Mesenchymal stem cell (in vitro differentiated cells and primary cell): ENCODE measurements at regions not wholly inside any gene's neighbourhood (a gene's known extent, or its start where the extent isn't known, plus 50 kb on each side); places are given as distances from the start of the nearest gene placed in this dataset.

Source experiments
- DNase-seq: peaks from one replicate; pipeline ENCODE4 v3.0.0-alpha.2; 2013
- H2AFZ ChIP-seq: one replicate; pipeline ENCODE4 v1.6.1; 2013; ENCODE audit warnings: low read depth, mild to moderate bottlenecking, control low read depth, inconsistent platforms, low read length, moderate library complexity
- H2AK5ac ChIP-seq: 2 replicates; pipeline ENCODE4 v1.6.1; 2013; ENCODE audit warnings: low read length, moderate library complexity, mild to moderate bottlenecking, inconsistent platforms; ENCODE audit not compliant: severe bottlenecking
- H2BK120ac ChIP-seq: one replicate; pipeline ENCODE4 v1.6.1; 2013; ENCODE audit warnings: low read depth, mild to moderate bottlenecking, inconsistent platforms, low read length, moderate library complexity
- H2BK12ac ChIP-seq, 2 experiments: one replicate each; pipeline ENCODE4 v1.6.1; 2013; ENCODE audit warnings: inconsistent platforms in 2 of 2, low read length in 2 of 2, mild to moderate bottlenecking in 2 of 2, moderate library complexity in 2 of 2, control low read depth in 1 of 2
- H2BK15ac ChIP-seq: one replicate; pipeline ENCODE4 v1.6.1; 2013; ENCODE audit warnings: mild to moderate bottlenecking, low read depth, inconsistent platforms; ENCODE audit not compliant: poor library complexity, severe bottlenecking
- H2BK5ac ChIP-seq: 2 replicates; pipeline ENCODE4 v1.6.1; 2013; ENCODE audit warnings: low read depth, mild to moderate bottlenecking, low read length, control low read depth, inconsistent platforms; ENCODE audit not compliant: poor library complexity, severe bottlenecking
- H3K14ac ChIP-seq, 2 experiments: one replicate each; pipeline ENCODE4 v1.6.1; 2013; ENCODE audit warnings: inconsistent platforms in 2 of 2, low read length in 2 of 2, control low read depth in 1 of 2, mild to moderate bottlenecking in 1 of 2, moderate library complexity in 1 of 2
- H3K18ac ChIP-seq, 2 experiments: one replicate each; pipeline ENCODE4 v1.6.1; 2013; ENCODE audit warnings: inconsistent platforms in 2 of 2, low read length in 2 of 2, control low read depth in 1 of 2, low read depth in 1 of 2, mild to moderate bottlenecking in 1 of 2
- H3K23ac ChIP-seq, 2 experiments: one replicate each; pipeline ENCODE4 v1.6.1; 2013; ENCODE audit warnings: inconsistent platforms in 2 of 2, low read length in 2 of 2, mild to moderate bottlenecking in 2 of 2, moderate library complexity in 2 of 2, control low read depth in 1 of 2
- H3K27ac ChIP-seq: 2 replicates; pipeline ENCODE4 v1.5.1; 2013; ENCODE audit warnings: mild to moderate bottlenecking, moderate library complexity, low read length, control low read depth, inconsistent platforms; ENCODE audit not compliant: poor library complexity, severe bottlenecking
- H3K27me3 ChIP-seq, 2 experiments: 2 replicates each; pipeline versions ENCODE4 v1.6.1 to v1.7.0; 2013; ENCODE audit warnings: low read length in 2 of 2, mild to moderate bottlenecking in 2 of 2, moderate library complexity in 2 of 2, control low read depth in 1 of 2, inconsistent platforms in 1 of 2; ENCODE audit not compliant: control insufficient read depth in 1 of 2, insufficient read depth in 1 of 2
- H3K36me3 ChIP-seq, 2 experiments: 2 replicates each; pipeline versions ENCODE4 v1.6.1 to v1.7.0; 2013; ENCODE audit warnings: low read length in 2 of 2, control low read depth in 1 of 2, inconsistent platforms in 1 of 2, low read depth in 1 of 2, mild to moderate bottlenecking in 1 of 2; ENCODE audit not compliant: insufficient read depth in 2 of 2, control insufficient read depth in 1 of 2
- H3K4ac ChIP-seq, 2 experiments: one replicate each; pipeline ENCODE4 v1.6.1; 2013; ENCODE audit warnings: inconsistent platforms in 2 of 2, low read length in 2 of 2, mild to moderate bottlenecking in 2 of 2, moderate library complexity in 2 of 2, control low read depth in 1 of 2, low read depth in 1 of 2
- H3K4me1 ChIP-seq: 2 replicates; pipeline ENCODE4 v1.6.1; 2013; ENCODE audit warnings: low read depth, low read length, control low read depth; ENCODE audit not compliant: control insufficient read depth, insufficient read depth
- H3K4me2 ChIP-seq: 2 replicates; pipeline ENCODE4 v1.6.1; 2013; ENCODE audit warnings: low read length, mild to moderate bottlenecking, inconsistent platforms; ENCODE audit not compliant: poor library complexity, severe bottlenecking
- H3K4me3 ChIP-seq, 2 experiments: 2 replicates each; pipeline versions ENCODE4 v1.5.1 to v1.7.0; 2013; ENCODE audit warnings: low read length in 2 of 2, mild to moderate bottlenecking in 2 of 2, control low read depth in 1 of 2, low read depth in 1 of 2; ENCODE audit not compliant: insufficient read depth in 1 of 2
- H3K79me1 ChIP-seq: replicated peaks from 2 replicates; pipeline ENCODE4 v1.6.1; 2013; ENCODE audit warnings: mild to moderate bottlenecking, control low read depth, low read length, inconsistent platforms; ENCODE audit not compliant: poor library complexity, severe bottlenecking
- H3K9ac ChIP-seq: 2 replicates; pipeline ENCODE4 v1.7.0; 2013; ENCODE audit warnings: mild to moderate bottlenecking, low read length, moderate library complexity
- H3K9me3 ChIP-seq: 2 replicates; pipeline ENCODE4 v1.7.0; 2013; ENCODE audit warnings: mild to moderate bottlenecking, low read length; ENCODE audit not compliant: control insufficient read depth
- H4K8ac ChIP-seq: one replicate; pipeline ENCODE4 v1.6.1; 2013; ENCODE audit warnings: inconsistent platforms, mild to moderate bottlenecking, low read length, moderate library complexity
- H4K91ac ChIP-seq: one replicate; pipeline ENCODE4 v1.6.1; 2013; ENCODE audit warnings: mild to moderate bottlenecking, low read length, inconsistent platforms
- WGBS: methylation state at CpG from one replicate; pipeline ENCODE4 v1.1.7; 2013; ENCODE audit warnings: mixed read lengths; 5-methylcytosine and 5-hydroxymethylcytosine counted together

GRCh38 chr18:51988277-51988676 lies 351.7 kb upstream of the DCC start:
- Histone ChIP-seq H2BK120ac (no peak overlapping the region), H2AFZ (no peak overlapping the region), H3K79me1 (no peaks in the 10 kb centered on the region), H3K14ac (no peak overlapping the region), H2BK15ac (no peak overlapping the region), H2AK5ac (no peak overlapping the region), H3K23ac (no peak overlapping the region), H4K8ac (no peak overlapping the region), H3K27me3 (no peaks in the 10 kb centered on the region), H2BK5ac (no peak overlapping the region), H3K36me3 (no peaks in the 10 kb centered on the region), H3K27ac (no peak overlapping the region), H3K4ac (no peak overlapping the region), H3K4me2 (no peak overlapping the region), H3K18ac (no peak overlapping the region), H3K9ac (no peak overlapping the region), H2BK12ac (no peak overlapping the region), H3K4me3 (no peak overlapping the region), H4K91ac (no peak overlapping the region), H3K9me3 (peaks cover 8% of the 10 kb centered on the region), H3K4me1 (no peaks in the 10 kb centered on the region)
- DNase-seq = no peak
- 39% methylated on average over 2 of the region's 2 CpGs for WGBS

- Histone ChIP-seq H3K27ac (no peak overlapping the region), H3K18ac (no peak overlapping the region), H4K91ac (no peak overlapping the region), H3K9ac (no peak overlapping the region), H3K4ac (no peak overlapping the region), H2AFZ (no peak overlapping the region), H3K79me1 (no peaks in the 10 kb centered on the region), H3K14ac (no peak overlapping the region), H3K23ac (no peak overlapping the region), H2BK120ac (no peak overlapping the region), H4K8ac (no peak overlapping the region), H2BK15ac (no peak overlapping the region), H3K9me3 (no peaks in the 10 kb centered on the region), H2BK12ac (no peak overlapping the region), H3K4me2 (no peak overlapping the region), H3K4me1 (no peaks in the 10 kb centered on the region), H3K36me3 (no peaks in the 10 kb centered on the region), H2AK5ac (no peak overlapping the region), H3K27me3 (no peaks in the 10 kb centered on the region), H3K4me3 (no peak overlapping the region), H2BK5ac (no peak overlapping the region)
- 72% methylated on average over 2 of the region's 2 CpGs for WGBS
- DNase-seq = no peak
Measured at GRCh38 chr18:51997129-51997528, 342.9 kb upstream of the DCC start.

- H3K4me3 ChIP-seq = no peak overlapping the region
- H3K9me3 ChIP-seq = no peaks in the 10 kb centered on the region
- H4K8ac ChIP-seq = no peak overlapping the region
- H2BK15ac ChIP-seq = no peak overlapping the region
- no peak for DNase-seq
- no peaks in the 10 kb centered on the region for H3K79me1 ChIP-seq
- no peak overlapping the region for H3K4me2 ChIP-seq
- H2AK5ac ChIP-seq = no peak overlapping the region
- no peak overlapping the region for H3K4ac ChIP-seq
- H3K27ac ChIP-seq = no peak overlapping the region
- no peak overlapping the region for H2BK120ac ChIP-seq
- no peak overlapping the region for H3K9ac ChIP-seq
- H3K18ac ChIP-seq = no peak overlapping the region
- WGBS = no CpG with 5 or more reads among the region's 3 CpGs
- no peak overlapping the region for H2AFZ ChIP-seq
- H3K23ac ChIP-seq = no peak overlapping the region
- no peak overlapping the region for H2BK12ac ChIP-seq
- H3K36me3 ChIP-seq = no peaks in the 10 kb centered on the region
- no peak overlapping the region for H4K91ac ChIP-seq
- H2BK5ac ChIP-seq = no peak overlapping the region
- no peaks in the 10 kb centered on the region for H3K27me3 ChIP-seq
- no peak overlapping the region for H3K14ac ChIP-seq
- no peaks in the 10 kb centered on the region for H3K4me1 ChIP-seq
Measured at GRCh38 chr18:51998066-51998465, 341.9 kb upstream of the DCC start.

GRCh38 chr18:51998711-51999110 lies 341.3 kb upstream of the DCC start:
- no peak overlapping the region for H2BK5ac ChIP-seq
- H2BK120ac ChIP-seq = no peak overlapping the region
- H3K4me2 ChIP-seq = no peak overlapping the region
- H3K9ac ChIP-seq = no peak overlapping the region
- H3K4me3 ChIP-seq = no peak overlapping the region
- H4K91ac ChIP-seq = no peak overlapping the region
- DNase-seq = no peak
- H3K79me1 ChIP-seq = no peaks in the 10 kb centered on the region
- no peak overlapping the region for H3K18ac ChIP-seq
- no peak overlapping the region for H4K8ac ChIP-seq
- 84% methylated on average over 3 of the region's 3 CpGs for WGBS
- H2AK5ac ChIP-seq = no peak overlapping the region
- no peak overlapping the region for H3K27ac ChIP-seq
- no peaks in the 10 kb centered on the region for H3K4me1 ChIP-seq
- no peak overlapping the region for H2BK15ac ChIP-seq
- no peak overlapping the region for H3K4ac ChIP-seq
- no peak overlapping the region for H3K14ac ChIP-seq
- H3K36me3 ChIP-seq = no peaks in the 10 kb centered on the region
- no peak overlapping the region for H2AFZ ChIP-seq
- no peaks in the 10 kb centered on the region for H3K27me3 ChIP-seq
- H3K23ac ChIP-seq = no peak overlapping the region
- no peaks in the 10 kb centered on the region for H3K9me3 ChIP-seq
- H2BK12ac ChIP-seq = no peak overlapping the region
